MM.1S (cell line): ENCODE measurements at regions not wholly inside any gene's neighbourhood (a gene's known extent, or its start where the extent isn't known, plus 50 kb on each side); places are given as distances from the start of the nearest gene placed in this dataset.

Experiments
- DNase-seq: peaks from one replicate; pipeline ENCODE4 v3.0.0-alpha.2; 2015
- H2AFZ ChIP-seq: fragments of 300-600 bp; sonication (generic); 2 replicates; pipeline ENCODE4 v1.6.0; 2016; ENCODE audit warnings: antibody characterized with exemption, low read length
- H3F3A ChIP-seq: fragments of 300-600 bp; sonication (generic); 2 replicates; pipeline ENCODE4 v1.6.1; 2016; ENCODE audit warnings: mild to moderate bottlenecking, antibody characterized with exemption, low read length, moderate library complexity, mixed read lengths; ENCODE audit not compliant: insufficient read depth
- H3K27ac ChIP-seq: fragments of 300-600 bp; sonication (generic); 2 replicates; pipeline ENCODE4 v1.5.1; 2016; ENCODE audit warnings: mild to moderate bottlenecking, low read length
- H3K27me3 ChIP-seq: fragments of 300-600 bp; sonication (generic); replicated peaks from 2 replicates; pipeline ENCODE4 v1.6.0; 2016; ENCODE audit warnings: low read length; ENCODE audit not compliant: insufficient read depth
- H3K36me3 ChIP-seq: fragments of 300-600 bp; sonication (generic); replicated peaks from 2 replicates; pipeline ENCODE4 v1.6.1; 2016; ENCODE audit warnings: mild to moderate bottlenecking, low read length, mixed read lengths; ENCODE audit not compliant: insufficient read depth
- H3K4me1 ChIP-seq: fragments of 300-600 bp; sonication (generic); 2 replicates; pipeline ENCODE4 v1.6.1; 2016; ENCODE audit warnings: low read length, mixed read lengths
- H3K4me2 ChIP-seq: fragments of 300-600 bp; sonication (generic); 2 replicates; pipeline ENCODE4 v1.6.0; 2016; ENCODE audit warnings: low read depth, low read length
- H3K4me3 ChIP-seq: fragments of 300-600 bp; sonication (generic); 2 replicates; pipeline ENCODE4 v1.5.1; 2016; ENCODE audit warnings: low read length, mixed read lengths
- H3K79me2 ChIP-seq: fragments of 300-600 bp; sonication (generic); 2 replicates; pipeline ENCODE4 v1.6.1; 2016; ENCODE audit warnings: mixed run types, low read length, mixed read lengths
- H3K9ac ChIP-seq: fragments of 300-600 bp; sonication (generic); 2 replicates; pipeline ENCODE4 v1.6.1; 2016; ENCODE audit warnings: low read length, mixed read lengths
- H3K9me2 ChIP-seq: fragments of 300-600 bp; sonication (generic); replicated peaks from 2 replicates; pipeline ENCODE4 v1.6.1; 2016; ENCODE audit warnings: mild to moderate bottlenecking, low read length, mixed read lengths; ENCODE audit not compliant: insufficient read depth
- H3K9me3 ChIP-seq: fragments of 300-600 bp; sonication (generic); replicated peaks from 2 replicates; pipeline ENCODE4 v1.6.1; 2016; ENCODE audit warnings: mild to moderate bottlenecking, low read length, mixed read lengths; ENCODE audit not compliant: insufficient read depth
- H4K20me1 ChIP-seq: fragments of 300-600 bp; sonication (generic); 2 replicates; pipeline ENCODE4 v1.6.1; 2016; ENCODE audit warnings: mild to moderate bottlenecking, low read length, moderate library complexity, mixed read lengths; ENCODE audit not compliant: insufficient read depth
- EZH2 ChIP-seq: fragments of 300-600 bp; sonication (generic); optimal IDR thresholded peaks from 2 replicates; pipeline ENCODE3; 2017; ENCODE audit warnings: low read depth, mild to moderate bottlenecking, antibody characterized with exemption, low read length, mixed read lengths
- EZH2phosphoT487 ChIP-seq: fragments of 300-600 bp; sonication (generic); IDR thresholded peaks from 2 replicates; pipeline ENCODE4 v1.6.1; 2018; ENCODE audit warnings: antibody characterized with exemption, low read length
- TF ChIP-seq, protein P1 (sequence below): fragments of 300-600 bp; sonication (generic); IDR thresholded peaks from 2 replicates; pipeline ENCODE4 v1.5.1; 2016; ENCODE audit warnings: antibody characterized with exemption, low read length, mixed read lengths

DNA sequence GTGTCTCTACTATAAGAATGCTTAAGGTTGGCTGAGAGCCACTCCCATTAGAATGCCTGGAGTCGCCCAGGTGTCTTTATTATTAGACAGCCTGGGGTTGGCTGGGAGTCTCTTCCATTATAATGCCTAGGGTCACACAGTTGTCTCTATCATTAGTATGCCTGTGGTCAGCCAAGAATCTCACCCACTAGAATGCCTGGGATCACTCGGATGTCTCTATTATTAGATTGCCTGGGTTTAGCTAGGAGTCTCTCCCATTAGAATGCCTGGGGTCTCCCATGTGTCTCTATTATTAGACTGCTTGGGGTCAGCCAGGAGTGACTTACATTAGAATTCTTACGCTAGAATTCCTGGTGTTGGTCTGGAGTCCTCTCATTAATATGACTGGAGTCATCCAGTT lies 2255.3 kb downstream of the TP53TG3F start:
- no peak for TF ChIP-seq EZH2
- TF ChIP-seq, protein P1, sequence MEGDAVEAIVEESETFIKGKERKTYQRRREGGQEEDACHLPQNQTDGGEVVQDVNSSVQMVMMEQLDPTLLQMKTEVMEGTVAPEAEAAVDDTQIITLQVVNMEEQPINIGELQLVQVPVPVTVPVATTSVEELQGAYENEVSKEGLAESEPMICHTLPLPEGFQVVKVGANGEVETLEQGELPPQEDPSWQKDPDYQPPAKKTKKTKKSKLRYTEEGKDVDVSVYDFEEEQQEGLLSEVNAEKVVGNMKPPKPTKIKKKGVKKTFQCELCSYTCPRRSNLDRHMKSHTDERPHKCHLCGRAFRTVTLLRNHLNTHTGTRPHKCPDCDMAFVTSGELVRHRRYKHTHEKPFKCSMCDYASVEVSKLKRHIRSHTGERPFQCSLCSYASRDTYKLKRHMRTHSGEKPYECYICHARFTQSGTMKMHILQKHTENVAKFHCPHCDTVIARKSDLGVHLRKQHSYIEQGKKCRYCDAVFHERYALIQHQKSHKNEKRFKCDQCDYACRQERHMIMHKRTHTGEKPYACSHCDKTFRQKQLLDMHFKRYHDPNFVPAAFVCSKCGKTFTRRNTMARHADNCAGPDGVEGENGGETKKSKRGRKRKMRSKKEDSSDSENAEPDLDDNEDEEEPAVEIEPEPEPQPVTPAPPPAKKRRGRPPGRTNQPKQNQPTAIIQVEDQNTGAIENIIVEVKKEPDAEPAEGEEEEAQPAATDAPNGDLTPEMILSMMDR = no peak
- TF ChIP-seq EZH2phosphoT487 = no peak
- no peak overlapping the region for H3K27ac ChIP-seq
- H4K20me1 ChIP-seq = no peaks in the 10 kb centered on the region
- no peaks in the 10 kb centered on the region for H3K79me2 ChIP-seq
- H3K9me2 ChIP-seq = no peaks in the 10 kb centered on the region
- H3K27me3 ChIP-seq = no peaks in the 10 kb centered on the region
- no peak for DNase-seq
- no peak overlapping the region for H3K9ac ChIP-seq
- no peaks in the 10 kb centered on the region for H3K36me3 ChIP-seq
- no peak overlapping the region for H3K4me3 ChIP-seq
- H3K4me1 ChIP-seq = no peaks in the 10 kb centered on the region
- H2AFZ ChIP-seq = no peak overlapping the region
- no peaks in the 10 kb centered on the region for H3K9me3 ChIP-seq
- no peaks in the 10 kb centered on the region for H3F3A ChIP-seq
- H3K4me2 ChIP-seq = no peak overlapping the region

DNA sequence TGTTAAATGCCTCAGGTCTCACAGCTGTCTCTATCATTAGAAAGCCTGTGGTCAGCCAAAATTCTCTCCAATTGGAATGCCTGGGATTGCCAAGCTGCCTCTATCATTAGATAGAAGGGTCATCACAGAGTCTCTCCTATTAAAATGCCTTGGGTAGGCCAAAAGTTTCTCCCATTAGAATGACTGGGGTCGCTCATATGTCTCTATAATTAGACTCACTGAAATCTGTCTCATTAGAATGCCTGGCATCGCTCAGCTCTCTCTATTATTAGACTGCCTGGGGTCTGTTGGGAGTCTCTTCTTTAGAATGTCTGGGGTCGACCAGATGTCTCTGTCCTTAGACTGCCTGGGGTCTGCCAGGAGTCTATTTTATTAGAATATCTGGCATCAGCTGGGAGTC lies 2265.1 kb downstream of the TP53TG3F start:
- H3K79me2 ChIP-seq = no peaks in the 10 kb centered on the region
- H3K9me3 ChIP-seq = no peaks in the 10 kb centered on the region
- H4K20me1 ChIP-seq = no peaks in the 10 kb centered on the region
- no peak for DNase-seq
- H3K4me3 ChIP-seq = no peak overlapping the region
- H3K27ac ChIP-seq = no peak overlapping the region
- no peaks in the 10 kb centered on the region for H3K36me3 ChIP-seq
- no peak overlapping the region for H3K4me2 ChIP-seq
- no peaks in the 10 kb centered on the region for H3K9me2 ChIP-seq
- H3K4me1 ChIP-seq = no peaks in the 10 kb centered on the region
- H3K9ac ChIP-seq = no peak overlapping the region
- no peak overlapping the region for H2AFZ ChIP-seq
- H3K27me3 ChIP-seq = no peaks in the 10 kb centered on the region
- no peaks in the 10 kb centered on the region for H3F3A ChIP-seq
- TF ChIP-seq EZH2 (no peak), EZH2phosphoT487 (no peak)
- TF ChIP-seq, protein P1 = no peak

DNA sequence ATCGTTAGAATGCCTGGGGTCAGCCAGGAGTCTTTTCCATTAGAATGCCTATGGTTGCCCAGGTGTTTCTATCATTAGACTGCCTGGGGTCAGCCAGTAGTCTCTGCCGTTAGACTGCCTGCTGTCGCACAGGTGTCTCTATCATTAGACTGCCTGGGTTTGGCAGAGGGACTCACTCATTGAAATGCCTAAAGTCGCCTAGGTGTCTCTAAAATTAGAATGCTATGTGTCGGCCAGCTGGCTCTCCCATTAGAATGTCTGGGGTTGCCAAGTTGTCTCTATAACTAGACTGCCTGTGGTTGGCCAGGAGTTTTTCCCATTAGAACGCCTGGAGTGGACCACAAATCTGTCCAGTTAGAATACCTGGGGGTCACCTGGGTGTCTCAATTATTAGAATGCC lies 2266.5 kb downstream of the TP53TG3F start:
- no peak overlapping the region for H3K4me2 ChIP-seq
- H3K4me3 ChIP-seq = no peak overlapping the region
- no peaks in the 10 kb centered on the region for H3K9me3 ChIP-seq
- no peaks in the 10 kb centered on the region for H3K9me2 ChIP-seq
- no peaks in the 10 kb centered on the region for H3K79me2 ChIP-seq
- no peaks in the 10 kb centered on the region for H3K27me3 ChIP-seq
- H3F3A ChIP-seq = no peaks in the 10 kb centered on the region
- no peaks in the 10 kb centered on the region for H4K20me1 ChIP-seq
- DNase-seq = no peak
- no peak overlapping the region for H3K27ac ChIP-seq
- H3K36me3 ChIP-seq = no peaks in the 10 kb centered on the region
- H3K4me1 ChIP-seq = no peaks in the 10 kb centered on the region
- H3K9ac ChIP-seq = no peak overlapping the region
- TF ChIP-seq, protein P1 = no peak
- TF ChIP-seq EZH2 (no peak), EZH2phosphoT487 (no peak)
- H2AFZ ChIP-seq = no peak overlapping the region

DNA sequence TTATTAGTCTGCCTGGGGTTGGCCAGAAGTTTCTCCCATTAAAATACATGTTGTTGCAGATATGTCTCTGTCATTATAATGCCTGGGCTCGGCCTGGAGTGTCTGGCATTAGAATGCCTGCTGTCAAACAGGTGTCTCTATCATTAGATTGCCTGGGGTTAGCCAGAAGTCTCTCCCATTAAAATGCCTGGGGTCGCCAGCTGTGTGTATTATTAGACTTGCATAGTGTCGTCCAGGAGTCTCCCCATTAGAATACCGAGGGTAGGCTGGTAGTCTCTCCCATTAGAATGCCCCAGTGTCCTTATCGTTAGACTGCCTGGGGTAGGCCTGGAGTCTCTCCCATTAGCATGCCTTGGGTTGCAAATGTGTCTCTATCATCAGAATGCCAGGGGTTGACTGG lies 2270.8 kb downstream of the TP53TG3F start:
- no peak overlapping the region for H3K4me3 ChIP-seq
- H3K4me2 ChIP-seq = no peak overlapping the region
- H4K20me1 ChIP-seq = no peaks in the 10 kb centered on the region
- H3K9ac ChIP-seq = no peak overlapping the region
- H3F3A ChIP-seq = no peaks in the 10 kb centered on the region
- no peaks in the 10 kb centered on the region for H3K27me3 ChIP-seq
- no peaks in the 10 kb centered on the region for H3K9me3 ChIP-seq
- no peak for TF ChIP-seq EZH2phosphoT487
- TF ChIP-seq EZH2 = no peak
- TF ChIP-seq, protein P1 = no peak
- H3K9me2 ChIP-seq = no peaks in the 10 kb centered on the region
- H3K79me2 ChIP-seq = no peaks in the 10 kb centered on the region
- no peak overlapping the region for H2AFZ ChIP-seq
- no peaks in the 10 kb centered on the region for H3K36me3 ChIP-seq
- no peak for DNase-seq
- H3K27ac ChIP-seq = no peak overlapping the region
- no peaks in the 10 kb centered on the region for H3K4me1 ChIP-seq
